HepG2 (cell line): ENCODE measurements at regions not wholly inside any gene's neighbourhood (a gene's known extent, or its start where the extent isn't known, plus 50 kb on each side); places are given as distances from the start of the nearest gene placed in this dataset.

Experiments
- ATF3 ChIP-seq: sonication (generic); formaldehyde crosslinking; IDR thresholded peaks from 2 replicates; pipeline ENCODE4 v1.4.0; 2020; ENCODE audit warnings: missing genetic modification reagents
- EED ChIP-seq: sonication (generic); formaldehyde crosslinking; IDR thresholded peaks from 2 replicates; pipeline ENCODE4 v1.5.0; 2020; ENCODE audit warnings: mild to moderate bottlenecking, missing genetic modification reagents
- ELK4 ChIP-seq: sonication (generic); formaldehyde crosslinking; IDR thresholded peaks from 2 replicates; pipeline ENCODE4 v1.9.0; 2021; ENCODE audit warnings: missing genetic modification reagents, borderline replicate concordance
- ETS1 ChIP-seq: sonication (generic); formaldehyde crosslinking; IDR thresholded peaks from 2 replicates; pipeline ENCODE4 v1.4.0; 2020; ENCODE audit warnings: missing genetic modification reagents
- FOSL2 ChIP-seq: sonication (generic); formaldehyde crosslinking; IDR thresholded peaks from 2 replicates; pipeline ENCODE4 v1.4.0; 2020; ENCODE audit warnings: missing genetic modification reagents
- PAXIP1 ChIP-seq: sonication (generic); formaldehyde crosslinking; conservative IDR thresholded peaks from 2 replicates; pipeline ENCODE4 v1.4.0; 2020; ENCODE audit warnings: mild to moderate bottlenecking, missing genetic modification reagents, moderate library complexity
- PBX3 ChIP-seq: sonication (generic); formaldehyde crosslinking; IDR thresholded peaks from 2 replicates; pipeline ENCODE4 v1.8.1; 2023; ENCODE audit warnings: missing genetic modification reagents, inconsistent platforms, borderline replicate concordance
- TP53 ChIP-seq: sonication (generic); formaldehyde crosslinking; conservative IDR thresholded peaks from 2 replicates; pipeline ENCODE4 v1.4.0; 2020; ENCODE audit warnings: missing genetic modification reagents
- TRAFD1 ChIP-seq: sonication (generic); formaldehyde crosslinking; IDR thresholded peaks from 2 replicates; pipeline ENCODE4 v1.5.1; 2020; ENCODE audit warnings: missing genetic modification reagents, mild to moderate bottlenecking, borderline replicate concordance
- ZBTB44 ChIP-seq: sonication (generic); formaldehyde crosslinking; IDR thresholded peaks from 2 replicates; pipeline ENCODE4 v1.4.0; 2020; ENCODE audit warnings: missing genetic modification reagents
- ZFP41 ChIP-seq: sonication (generic); formaldehyde crosslinking; IDR thresholded peaks from 2 replicates; pipeline ENCODE4 v1.4.0; 2020; ENCODE audit warnings: mild to moderate bottlenecking, missing genetic modification reagents, borderline replicate concordance
- ZNF317 ChIP-seq: sonication (generic); formaldehyde crosslinking; IDR thresholded peaks from 2 replicates; pipeline ENCODE4 v1.5.0; 2020; ENCODE audit warnings: mild to moderate bottlenecking, missing genetic modification reagents
- ZNF563 ChIP-seq: sonication (generic); formaldehyde crosslinking; IDR thresholded peaks from 2 replicates; pipeline ENCODE4 v1.8.0; 2022; ENCODE audit warnings: mild to moderate bottlenecking, moderate library complexity, missing genetic modification reagents
- ZNF703 ChIP-seq: sonication (generic); formaldehyde crosslinking; IDR thresholded peaks from 2 replicates; pipeline ENCODE4 v1.5.1; 2020; ENCODE audit warnings: missing genetic modification reagents, mild to moderate bottlenecking, moderate library complexity, borderline replicate concordance
- ZNF768 ChIP-seq: sonication (generic); formaldehyde crosslinking; IDR thresholded peaks from 2 replicates; pipeline ENCODE4 v1.4.0; 2020; ENCODE audit warnings: missing genetic modification reagents

- TF ChIP-seq ZNF563 (CRISPR knock-in tag) = peak; percentile 74
- TF ChIP-seq PBX3 (CRISPR knock-in tag) = no peak
- no peak for TF ChIP-seq ZFP41 (CRISPR knock-in tag)
- TF ChIP-seq TP53 = no peak
- TF ChIP-seq TRAFD1 = no peak
- TF ChIP-seq FOSL2 (CRISPR knock-in tag) = peak; percentile 74
- TF ChIP-seq ZNF317 (CRISPR knock-in tag) = no peak
- 0 out of 2 replicates have a peak, but pooled peaks have one; percentile 45 for TF ChIP-seq ATF3 (CRISPR knock-in tag)
- no peak; the same call in 1 of the 2 replicates for TF ChIP-seq ZNF703
- TF ChIP-seq ELK4 (CRISPR knock-in tag) = no peak
- peak; percentile 91 for TF ChIP-seq PAXIP1 (CRISPR knock-in tag)
- no peak for TF ChIP-seq ETS1 (CRISPR knock-in tag)
- TF ChIP-seq ZNF768 (CRISPR knock-in tag) = peak; percentile 63
- no peak for TF ChIP-seq EED (CRISPR knock-in tag)
- TF ChIP-seq ZBTB44 = no peak
Observed at GRCh38 chr4:123505095-123506010, 108.8 kb downstream of the SPRY1 start (continued).
